22Rv1 (cell line): ENCODE measurements at regions not wholly inside any gene's neighbourhood (a gene's known extent, or its start where the extent isn't known, plus 50 kb on each side); places are given as distances from the start of the nearest gene placed in this dataset.

ENCODE experiments used
- ZFX ChIP-seq: fragments of 450-650 bp; IDR thresholded peaks from 2 replicates; pipeline ENCODE4 v1.6.1; 2017; ENCODE audit warnings: antibody characterized with exemption, borderline replicate concordance
- TF ChIP-seq, protein P1 (sequence below): fragments of 450-650 bp; IDR thresholded peaks from 2 replicates; pipeline ENCODE4 v1.5.1; 2017; ENCODE audit warnings: mild to moderate bottlenecking

DNA sequence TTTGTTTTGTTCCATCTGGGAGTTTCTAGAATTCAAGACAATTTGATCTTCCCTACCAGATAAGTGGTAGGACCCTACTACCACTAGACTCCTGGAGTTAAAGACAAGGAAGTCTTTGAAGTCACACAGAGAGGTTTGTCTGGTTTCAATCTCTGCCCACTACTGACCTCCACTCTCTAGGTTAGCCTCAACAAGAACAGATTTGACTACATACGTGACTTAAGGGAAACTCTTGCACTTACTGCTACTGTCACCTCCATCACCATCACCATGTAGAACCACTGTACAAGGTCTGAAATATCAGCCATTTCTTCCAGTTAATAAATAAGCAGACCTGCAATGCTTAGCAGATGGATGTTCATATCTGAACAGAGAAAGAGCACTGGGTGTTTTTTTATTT is 148.3 kb upstream of the ARHGEF26 start:
- TF ChIP-seq, protein P1, sequence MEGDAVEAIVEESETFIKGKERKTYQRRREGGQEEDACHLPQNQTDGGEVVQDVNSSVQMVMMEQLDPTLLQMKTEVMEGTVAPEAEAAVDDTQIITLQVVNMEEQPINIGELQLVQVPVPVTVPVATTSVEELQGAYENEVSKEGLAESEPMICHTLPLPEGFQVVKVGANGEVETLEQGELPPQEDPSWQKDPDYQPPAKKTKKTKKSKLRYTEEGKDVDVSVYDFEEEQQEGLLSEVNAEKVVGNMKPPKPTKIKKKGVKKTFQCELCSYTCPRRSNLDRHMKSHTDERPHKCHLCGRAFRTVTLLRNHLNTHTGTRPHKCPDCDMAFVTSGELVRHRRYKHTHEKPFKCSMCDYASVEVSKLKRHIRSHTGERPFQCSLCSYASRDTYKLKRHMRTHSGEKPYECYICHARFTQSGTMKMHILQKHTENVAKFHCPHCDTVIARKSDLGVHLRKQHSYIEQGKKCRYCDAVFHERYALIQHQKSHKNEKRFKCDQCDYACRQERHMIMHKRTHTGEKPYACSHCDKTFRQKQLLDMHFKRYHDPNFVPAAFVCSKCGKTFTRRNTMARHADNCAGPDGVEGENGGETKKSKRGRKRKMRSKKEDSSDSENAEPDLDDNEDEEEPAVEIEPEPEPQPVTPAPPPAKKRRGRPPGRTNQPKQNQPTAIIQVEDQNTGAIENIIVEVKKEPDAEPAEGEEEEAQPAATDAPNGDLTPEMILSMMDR, result no peak
- no peak for TF ChIP-seq ZFX
